H1 (cell line): ENCODE measurements at regions not wholly inside any gene's neighbourhood (a gene's known extent, or its start where the extent isn't known, plus 50 kb on each side); places are given as distances from the start of the nearest gene placed in this dataset.

Experiments
- CTCF ChIA-PET: fragments of 300-600 bp; sonication (Branson Sonifier 250); formaldehyde crosslinking; loops from one replicate; lab custom pipeline; 2021; ENCODE audit not compliant: partially characterized antibody; lab: Charles Lee
- POLR2A ChIA-PET: fragments of 300-600 bp; sonication (Branson Sonifier 250); formaldehyde crosslinking; loops from one replicate; lab custom pipeline; 2021; ENCODE audit warnings: inconsistent platforms; ENCODE audit not compliant: partially characterized antibody; lab: Charles Lee
- DNase-seq, 2 experiments: peaks; one replicate each; pipeline versions ENCODE4 v3.0.0 to v3.0.0-alpha.2; 2010 to 2022; ENCODE audit warnings: low spot score in 2 of 2, low read depth in 1 of 2, mixed read lengths in 1 of 2
- FAIRE-seq: peaks from 2 replicates; lab custom pipeline; 2011; peaks lifted over from hg19 to GRCh38; lab: Jason Lieb, UNC
- H2AFZ ChIP-seq: 2 replicates; pipeline ENCODE4 v1.8.1; 2012; ENCODE audit warnings: low read length, inconsistent platforms
- H2AK5ac ChIP-seq: 2 replicates; pipeline ENCODE4 v1.6.1; 2013; ENCODE audit warnings: low read depth, low read length
- H2BK120ac ChIP-seq: replicated peaks from 2 replicates; pipeline ENCODE3; 2013; ENCODE audit warnings: low read depth, low read length, inconsistent platforms
- H2BK12ac ChIP-seq: 2 replicates; pipeline ENCODE4 v1.6.1; 2013; ENCODE audit warnings: low read depth, low read length
- H2BK15ac ChIP-seq: 2 replicates; pipeline ENCODE4 v1.6.1; 2013; ENCODE audit warnings: low read length
- H2BK20ac ChIP-seq: 2 replicates; pipeline ENCODE4 v1.6.1; 2013; ENCODE audit warnings: low read length
- H2BK5ac ChIP-seq: 2 replicates; pipeline ENCODE4 v1.6.1; 2013; ENCODE audit warnings: low read depth, low read length
- H3K14ac ChIP-seq: 2 replicates; pipeline ENCODE4 v1.6.1; 2013; ENCODE audit warnings: inconsistent platforms; ENCODE audit not compliant: insufficient read length
- H3K18ac ChIP-seq: 2 replicates; pipeline ENCODE4 v1.6.1; 2013; ENCODE audit warnings: low read length; ENCODE audit errors: extremely low read depth
- H3K23ac ChIP-seq: 2 replicates; pipeline ENCODE4 v1.6.1; 2013; ENCODE audit warnings: inconsistent platforms; ENCODE audit not compliant: insufficient read length
- H3K23me2 ChIP-seq: 2 replicates; pipeline ENCODE4 v1.6.1; 2013; ENCODE audit warnings: low read depth, low read length
- H3K27ac ChIP-seq: 2 replicates; pipeline ENCODE4 v1.6.1; 2011; ENCODE audit warnings: low read depth, low read length, inconsistent platforms
- H3K27me3 ChIP-seq, 4 experiments: replicated peaks in 1 of 4; 1 replicate in 1 of 4; 2 replicates in 3 of 4; pipeline versions ENCODE4 v1.6.1 to v1.8.1; 2011 to 2013; ENCODE audit warnings: low read length in 3 of 4, mild to moderate bottlenecking in 3 of 4, inconsistent platforms in 2 of 4, mixed read lengths in 2 of 4, moderate library complexity in 1 of 4; ENCODE audit not compliant: control insufficient read depth in 3 of 4, insufficient read depth in 3 of 4; ENCODE audit errors: extremely low read depth in 1 of 4
- H3K36me3 ChIP-seq, 4 experiments: 2 replicates each; pipeline versions ENCODE4 v1.6.1 to v1.8.1; 2011 to 2013; ENCODE audit warnings: mild to moderate bottlenecking in 4 of 4, low read length in 3 of 4, moderate library complexity in 2 of 4, control low read depth in 1 of 4, inconsistent platforms in 1 of 4; ENCODE audit not compliant: insufficient read depth in 4 of 4, control insufficient read depth in 2 of 4
- H3K4ac ChIP-seq: replicated peaks from 2 replicates; pipeline ENCODE3; 2013; ENCODE audit warnings: low read length, low read depth, mixed read lengths, inconsistent platforms; ENCODE audit not compliant: insufficient read length
- H3K4me1 ChIP-seq, 4 experiments: replicated peaks in 1 of 4; 1 replicate in 1 of 4; 2 replicates in 3 of 4; pipeline versions ENCODE4 v1.6.1 to v1.8.1; 2011 to 2013; ENCODE audit warnings: low read length in 3 of 4, inconsistent platforms in 2 of 4, mixed read lengths in 1 of 4; ENCODE audit not compliant: insufficient read depth in 4 of 4, control insufficient read depth in 3 of 4
- H3K4me2 ChIP-seq, 2 experiments: 2 replicates each; pipeline versions ENCODE4 v1.6.1 to v1.8.1; 2011 to 2013; ENCODE audit warnings: low read depth in 2 of 2, low read length in 2 of 2, control low read depth in 1 of 2, inconsistent platforms in 1 of 2, mild to moderate bottlenecking in 1 of 2; ENCODE audit not compliant: insufficient read depth in 1 of 2
- H3K4me3 ChIP-seq, 4 experiments: fragments of 200-600, 300-600 bp in 1 of 4; sonication (generic), shearing (Covaris generic), sonication (Bioruptor Twin) in 1 of 4; 2 replicates each; pipeline versions ENCODE4 v1.5.1 to v1.8.1; 2011 to 2016; ENCODE audit warnings: low read length in 4 of 4, low read depth in 3 of 4, control low read depth in 2 of 4, inconsistent platforms in 2 of 4, mild to moderate bottlenecking in 2 of 4, mixed read lengths in 1 of 4, moderate library complexity in 1 of 4; ENCODE audit not compliant: insufficient read depth in 2 of 4; ENCODE audit errors: extremely low read depth in 1 of 4
- H3K56ac ChIP-seq: replicated peaks from 2 replicates; pipeline ENCODE3; 2013; ENCODE audit warnings: low read depth, mild to moderate bottlenecking, mixed read lengths, low read length, inconsistent platforms; ENCODE audit not compliant: insufficient read length
- H3K79me1 ChIP-seq: 2 replicates; pipeline ENCODE4 v1.6.1; 2013; ENCODE audit warnings: low read depth, low read length, control low read depth
- H3K79me2 ChIP-seq, 2 experiments: 2 replicates each; pipeline versions ENCODE4 v1.6.1 to v1.8.1; 2012 to 2013; ENCODE audit warnings: low read length in 2 of 2, mild to moderate bottlenecking in 2 of 2, inconsistent platforms in 1 of 2; ENCODE audit not compliant: insufficient read depth in 2 of 2, control insufficient read depth in 1 of 2
- H3K9ac ChIP-seq, 4 experiments: replicated peaks in 1 of 4; 1 replicate in 1 of 4; 2 replicates in 3 of 4; pipeline versions ENCODE4 v1.6.1 to v1.8.1; 2011 to 2013; ENCODE audit warnings: low read depth in 3 of 4, low read length in 3 of 4, control low read depth in 2 of 4, mild to moderate bottlenecking in 2 of 4, moderate library complexity in 2 of 4, inconsistent platforms in 1 of 4; ENCODE audit errors: extremely low read depth in 1 of 4
- H3K9me3 ChIP-seq, 2 experiments: 2 replicates each; pipeline versions ENCODE4 v1.6.1 to v1.8.1; 2012 to 2013; ENCODE audit warnings: mild to moderate bottlenecking in 2 of 2, moderate library complexity in 2 of 2, control low read depth in 1 of 2, inconsistent platforms in 1 of 2, low read depth in 1 of 2, low read length in 1 of 2, mixed read lengths in 1 of 2; ENCODE audit not compliant: insufficient read depth in 2 of 2
- H4K20me1 ChIP-seq, 2 experiments: replicated peaks in 1 of 2; 2 replicates each; pipeline versions ENCODE3 to v1.8.1; 2011 to 2013; ENCODE audit warnings: inconsistent platforms in 2 of 2, low read length in 2 of 2, mild to moderate bottlenecking in 1 of 2; ENCODE audit not compliant: insufficient read depth in 2 of 2, control insufficient read depth in 1 of 2
- H4K5ac ChIP-seq: 2 replicates; pipeline ENCODE4 v1.6.1; 2013; ENCODE audit warnings: low read length, low read depth, mixed read lengths, inconsistent platforms; ENCODE audit not compliant: insufficient read length
- H4K8ac ChIP-seq: 2 replicates; pipeline ENCODE4 v1.8.0; 2013; ENCODE audit warnings: mild to moderate bottlenecking, moderate library complexity, low read length, inconsistent platforms; ENCODE audit not compliant: insufficient read depth; ENCODE audit errors: extremely low read depth
- H4K91ac ChIP-seq: replicated peaks from 2 replicates; pipeline ENCODE3; 2013; ENCODE audit warnings: low read length, mixed read lengths, inconsistent platforms; ENCODE audit not compliant: insufficient read length
- BRCA1 ChIP-seq: IDR thresholded peaks from 2 replicates; pipeline ENCODE4 v1.6.1; 2012; ENCODE audit warnings: low read depth, low read length, improper control_type of control experiment
- GTF2F1 ChIP-seq: IDR thresholded peaks from 2 replicates; pipeline ENCODE4 v1.6.1; 2012; ENCODE audit warnings: low read depth, low read length, improper control_type of control experiment, borderline replicate concordance
- KDM5A ChIP-seq: fragments of 200-600 bp; IDR thresholded peaks from 2 replicates; pipeline ENCODE4 v1.7.1; 2012; ENCODE audit warnings: mild to moderate bottlenecking, low read length, inconsistent platforms, mixed read lengths
- POLR2A ChIP-seq, 2 experiments: IDR thresholded peaks; 1 replicate in 1 of 2; 2 replicates in 1 of 2; pipeline ENCODE4 v1.6.1; 2011; ENCODE audit warnings: low read depth in 2 of 2, low read length in 2 of 2, mild to moderate bottlenecking in 2 of 2; ENCODE audit errors: control extremely low read depth in 1 of 2
- POLR2AphosphoS5 ChIP-seq: IDR thresholded peaks from 2 replicates; pipeline ENCODE4 v1.6.1; 2011; ENCODE audit warnings: low read depth, low read length
- RAD21 ChIP-seq, 2 experiments: IDR thresholded peaks in 1 of 2; conservative IDR thresholded peaks in 1 of 2; 2 replicates each; pipeline ENCODE4 v1.6.1; 2011; ENCODE audit warnings: low read depth in 2 of 2, low read length in 2 of 2, improper control_type of control experiment in 1 of 2, inconsistent platforms in 1 of 2, mild to moderate bottlenecking in 1 of 2, moderate library complexity in 1 of 2
- RNF2 ChIP-seq: fragments of 200-900, 300-1000 bp; sonication (generic); IDR thresholded peaks from 2 replicates; pipeline ENCODE4 v1.7.1; 2016; ENCODE audit warnings: borderline replicate concordance, low read depth, mild to moderate bottlenecking, antibody characterized with exemption, low read length; ENCODE audit not compliant: poor library complexity, severe bottlenecking; ENCODE audit errors: missing control alignments
- RXRA ChIP-seq: IDR thresholded peaks from 2 replicates; pipeline ENCODE4 v1.6.1; 2011; ENCODE audit warnings: low read depth, mild to moderate bottlenecking, low read length, moderate library complexity; ENCODE audit not compliant: insufficient read depth
- SIX5 ChIP-seq: IDR thresholded peaks from 2 replicates; pipeline ENCODE4 v1.6.1; 2011; ENCODE audit warnings: mild to moderate bottlenecking, low read depth, low read length
- SP1 ChIP-seq: IDR thresholded peaks from 2 replicates; pipeline ENCODE4 v1.6.1; 2011; ENCODE audit warnings: low read depth, low read length
- YY1 ChIP-seq: IDR thresholded peaks from 2 replicates; pipeline ENCODE4 v1.6.1; 2011; ENCODE audit warnings: low read depth, mild to moderate bottlenecking, low read length
- WGBS, 2 experiments: shearing (Covaris generic) in 1 of 2; methylation state at CpG; one replicate each; pipeline versions ENCODE4 v1.1.6 to v1.1.7; 2013 to 2015; ENCODE audit warnings: low lambda C conversion rate in 2 of 2, mixed read lengths in 2 of 2, inconsistent platforms in 1 of 2, low coverage in 1 of 2, missing lambda C conversion rate in 1 of 2; ENCODE audit not compliant: insufficient replicate concordance in 2 of 2, insufficient coverage in 1 of 2, insufficient read length in 1 of 2; ENCODE audit errors: extremely low coverage in 1 of 2, missing lambda C conversion rate in 1 of 2; 5-methylcytosine and 5-hydroxymethylcytosine counted together

GRCh38 chr5:157925786-157926671 lies 67.1 kb upstream of the CLINT1 start:
- Histone ChIP-seq H2BK5ac (peak overlapping the region; percentile 15; the same call in 1 of the 2 replicates), H3K18ac (no peak overlapping the region), H3K36me3 (no peaks in the 10 kb centered on the region), H2BK120ac (no peak overlapping the region), H3K4me2 (peak overlapping the region in 1 of 2 experiments; percentile 41; a peak in 1 of 4 replicates), H4K8ac (no peak overlapping the region), H2BK12ac (peak overlapping the region; percentile 63; the same call in 1 of the 2 replicates), H4K5ac (no peak overlapping the region), H3K4ac (no peak overlapping the region), H3K79me2 (no peaks in the 10 kb centered on the region), H3K27ac (no peak overlapping the region), H3K56ac (no peak overlapping the region), H4K91ac (no peak overlapping the region), H2BK20ac (0 out of 2 replicates have a peak overlapping the region, but pooled peaks have one; percentile 87), H3K14ac (no peak overlapping the region), H3K9me3 (no peaks in the 10 kb centered on the region), H3K27me3 (no peaks in the 10 kb centered on the region), H2BK15ac (no peak overlapping the region), H3K23ac (no peak overlapping the region), H2AK5ac (no peak overlapping the region), H4K20me1 (no peaks in the 10 kb centered on the region), H3K23me2 (no peaks in the 10 kb centered on the region), H2AFZ (no peak overlapping the region), H3K9ac (no peak overlapping the region), H3K4me3 (no peak overlapping the region), H3K4me1 (peaks cover 5 to 16% (median 12%) of the 10 kb centered on the region in 4 experiments), H3K79me1 (no peaks in the 10 kb centered on the region)
- ChIA-PET POLR2A (interaction anchor here (1.0 to 1.1 kb wide), 2 partner anchors 11 to 44 kb away, joined by 3 read pairs; no protein-coding TSS in a partner anchor), CTCF (interaction anchor here (0.8 to 1.2 kb wide), 4 partner anchors 11 to 23 kb away, joined by 3 read pairs; no protein-coding TSS in a partner anchor)
- DNase-seq = no peak
- WGBS, 2 experiments = 88% methylated on average over 14 of the region's 14 CpGs; no CpG with 5 or more reads in 1 of the 2 experiments
- no peak for FAIRE-seq
- TF ChIP-seq SP1 = no peak
- no peak for TF ChIP-seq BRCA1
- no peak for TF ChIP-seq SIX5
- no peak for TF ChIP-seq KDM5A
- no peak for TF ChIP-seq RXRA
- no peak for TF ChIP-seq RAD21 (IDR thresholded peaks at IDR 0.05 in 1 of 2, conservative IDR thresholded peaks at IDR 0.05 in 1 of 2; ENCODE audit: low read depth in 2 of 2, low read length in 2 of 2)
- TF ChIP-seq YY1 = no peak
- TF ChIP-seq POLR2A (IDR thresholded peaks at IDR 0.05; ENCODE audit: control extremely low read depth in 1 of 2, low read depth in 2 of 2, low read length in 2 of 2) = no peak
- TF ChIP-seq POLR2AphosphoS5 = no peak
- TF ChIP-seq RNF2 = no peak
- TF ChIP-seq GTF2F1 = no peak
